HEK293 (cell line): ENCODE measurements at regions not wholly inside any gene's neighbourhood (a gene's known extent, or its start where the extent isn't known, plus 50 kb on each side); places are given as distances from the start of the nearest gene placed in this dataset.

ENCODE experiments used
- CTCF ChIA-PET: fragments of 350-600 bp; formaldehyde crosslinking; extraction: SDS; loops from one replicate; lab custom pipeline; 2021; ENCODE audit warnings: antibody characterized with exemption; lab: Yijun Ruan, JAX
- POLR2A ChIA-PET: fragments of 300-600 bp; formaldehyde crosslinking; extraction: SDS; loops from one replicate; lab custom pipeline; 2020; ENCODE audit warnings: antibody characterized with exemption, inconsistent platforms; lab: Yijun Ruan, JAX
- H3K27ac ChIP-seq: fragments of 200-500 bp; sonication (Bioruptor generic); 2 replicates; pipeline ENCODE4 v1.5.1; 2014; ENCODE audit warnings: low read depth, low read length, control low read depth, inconsistent platforms; ENCODE audit errors: extremely low read depth
- H3K36me3 ChIP-seq, 2 experiments: fragments of 200-500 bp in 1 of 2; sonication (Bioruptor generic) in 1 of 2; 1 replicate in 1 of 2; 2 replicates in 1 of 2; pipeline ENCODE4 v1.5.1; 2014 to 2017; ENCODE audit warnings: inconsistent platforms in 2 of 2, low read length in 2 of 2; ENCODE audit not compliant: control insufficient read depth in 2 of 2, insufficient read depth in 1 of 2
- H3K4me1 ChIP-seq: fragments of 200-500 bp; sonication (Bioruptor generic); 2 replicates; pipeline ENCODE4 v1.5.1; 2014; ENCODE audit warnings: mild to moderate bottlenecking, low read length, inconsistent platforms; ENCODE audit not compliant: control insufficient read depth, insufficient read depth
- H3K4me3 ChIP-seq: 2 replicates; pipeline ENCODE4 v1.5.1; 2011; ENCODE audit warnings: low read depth, mild to moderate bottlenecking, control low read depth, low read length, moderate library complexity
- H3K9me3 ChIP-seq: fragments of 200-500 bp; sonication (Bioruptor generic); 2 replicates; pipeline ENCODE4 v1.5.1; 2014; ENCODE audit warnings: low read depth, low read length, inconsistent platforms; ENCODE audit not compliant: control insufficient read depth, insufficient read depth
- GLI4 ChIP-seq: fragments of 450-650 bp; formaldehyde crosslinking; IDR thresholded peaks from 2 replicates; pipeline ENCODE4 v1.5.1; 2016; ENCODE audit warnings: missing biosample characterization, missing genetic modification characterization
- HOXD13 ChIP-seq: sonication (generic); formaldehyde crosslinking; IDR thresholded peaks from 2 replicates; pipeline ENCODE4 v1.8.0; 2022; ENCODE audit warnings: missing genetic modification reagents, borderline replicate concordance
- OVOL3 ChIP-seq: fragments of 450-650 bp; formaldehyde crosslinking; IDR thresholded peaks from 2 replicates; pipeline ENCODE4 v1.5.1; 2016; ENCODE audit warnings: missing biosample characterization, missing genetic modification characterization
- YY1 ChIP-seq: fragments of 450-650 bp; formaldehyde crosslinking; IDR thresholded peaks from 2 replicates; pipeline ENCODE4 v1.5.1; 2018; ENCODE audit warnings: missing biosample characterization, missing genetic modification characterization
- ZBTB17 ChIP-seq: fragments of 450-650 bp; formaldehyde crosslinking; IDR thresholded peaks from 2 replicates; pipeline ENCODE4 v1.5.1; 2016; ENCODE audit warnings: missing biosample characterization, missing genetic modification characterization
- ZBTB6 ChIP-seq: fragments of 450-650 bp; formaldehyde crosslinking; IDR thresholded peaks from 2 replicates; pipeline ENCODE4 v1.5.1; 2017; ENCODE audit warnings: missing biosample characterization, missing genetic modification characterization
- ZBTB7A ChIP-seq: fragments of 450-650 bp; formaldehyde crosslinking; IDR thresholded peaks from 2 replicates; pipeline ENCODE4 v1.5.1; 2016; ENCODE audit warnings: low read depth, missing biosample characterization, missing genetic modification characterization
- ZEB2 ChIP-seq: fragments of 450-650 bp; formaldehyde crosslinking; IDR thresholded peaks from 2 replicates; pipeline ENCODE4 v1.5.1; 2016; ENCODE audit warnings: missing biosample characterization, missing genetic modification characterization
- ZNF112 ChIP-seq: fragments of 450-650 bp; formaldehyde crosslinking; IDR thresholded peaks from 2 replicates; pipeline ENCODE4 v1.5.0; 2017; ENCODE audit warnings: missing biosample characterization, missing genetic modification characterization
- ZNF132 ChIP-seq: fragments of 450-650 bp; formaldehyde crosslinking; IDR thresholded peaks from 2 replicates; pipeline ENCODE4 v1.5.1; 2017; ENCODE audit warnings: missing biosample characterization, missing genetic modification characterization, borderline replicate concordance
- ZNF174 ChIP-seq: fragments of 450-650 bp; formaldehyde crosslinking; IDR thresholded peaks from 2 replicates; pipeline ENCODE4 v1.5.0; 2017; ENCODE audit warnings: missing biosample characterization, mild to moderate bottlenecking, missing genetic modification characterization
- ZNF184 ChIP-seq: fragments of 450-650 bp; IDR thresholded peaks from 2 replicates; pipeline ENCODE4 v1.5.1; 2018; ENCODE audit warnings: missing biosample characterization, mild to moderate bottlenecking, missing genetic modification characterization
- ZNF221 ChIP-seq: fragments of 450-650 bp; formaldehyde crosslinking; IDR thresholded peaks from 2 replicates; pipeline ENCODE4 v1.5.1; 2017; ENCODE audit warnings: missing biosample characterization, missing genetic modification characterization, borderline replicate concordance
- ZNF23 ChIP-seq: fragments of 450-650 bp; formaldehyde crosslinking; IDR thresholded peaks from 2 replicates; pipeline ENCODE4 v1.5.1; 2016; ENCODE audit warnings: missing biosample characterization, missing genetic modification characterization, borderline replicate concordance
- ZNF292 ChIP-seq: fragments of 450-650 bp; formaldehyde crosslinking; IDR thresholded peaks from 2 replicates; pipeline ENCODE4 v1.5.1; 2016; ENCODE audit warnings: low read depth, missing biosample characterization, missing genetic modification characterization, borderline replicate concordance
- ZNF311 ChIP-seq: fragments of 450-650 bp; formaldehyde crosslinking; IDR thresholded peaks from 2 replicates; pipeline ENCODE4 v1.5.1; 2017; ENCODE audit warnings: missing biosample characterization, missing genetic modification characterization, borderline replicate concordance
- ZNF354C ChIP-seq: fragments of 450-650 bp; formaldehyde crosslinking; IDR thresholded peaks from 2 replicates; pipeline ENCODE4 v1.5.1; 2016; ENCODE audit warnings: missing biosample characterization, missing genetic modification characterization, low read depth, borderline replicate concordance
- ZNF37A ChIP-seq: fragments of 450-650 bp; IDR thresholded peaks from 2 replicates; pipeline ENCODE4 v1.5.1; 2018; ENCODE audit warnings: missing biosample characterization, missing genetic modification characterization
- ZNF513 ChIP-seq: fragments of 450-650 bp; IDR thresholded peaks from 2 replicates; pipeline ENCODE4 v1.5.1; 2018; ENCODE audit warnings: missing biosample characterization, missing genetic modification characterization
- ZNF530 ChIP-seq: fragments of 450-650 bp; formaldehyde crosslinking; IDR thresholded peaks from 2 replicates; pipeline ENCODE4 v1.5.1; 2016; ENCODE audit warnings: low read depth, missing biosample characterization, missing genetic modification characterization
- ZNF548 ChIP-seq: fragments of 450-650 bp; formaldehyde crosslinking; IDR thresholded peaks from 2 replicates; pipeline ENCODE4 v1.5.1; 2016; ENCODE audit warnings: missing biosample characterization, missing genetic modification characterization
- ZNF610 ChIP-seq: fragments of 450-650 bp; formaldehyde crosslinking; IDR thresholded peaks from 2 replicates; pipeline ENCODE4 v1.5.1; 2016; ENCODE audit warnings: missing biosample characterization, missing genetic modification characterization, borderline replicate concordance
- ZNF639 ChIP-seq: fragments of 450-650 bp; formaldehyde crosslinking; IDR thresholded peaks from 2 replicates; pipeline ENCODE4 v1.5.1; 2016; ENCODE audit warnings: missing biosample characterization, missing genetic modification characterization
- ZNF768 ChIP-seq: fragments of 450-650 bp; formaldehyde crosslinking; IDR thresholded peaks from 2 replicates; pipeline ENCODE4 v1.5.1; 2018; ENCODE audit warnings: missing biosample characterization, mild to moderate bottlenecking, missing genetic modification characterization
- ZSCAN18 ChIP-seq: fragments of 450-650 bp; formaldehyde crosslinking; IDR thresholded peaks from 2 replicates; pipeline ENCODE4 v1.5.1; 2016; ENCODE audit warnings: missing biosample characterization, missing genetic modification characterization

GRCh38 chr3:107221856-107222255 lies 155.4 kb upstream of the CCDC54 start:
- Histone ChIP-seq H3K9me3 (no peaks in the 10 kb centered on the region), H3K36me3 (no peaks in the 10 kb centered on the region), H3K4me1 (no peaks in the 10 kb centered on the region), H3K27ac (no peak overlapping the region), H3K4me3 (no peak overlapping the region)
- TF ChIP-seq ZNF23 (tag by site-specific recombination) (no peak), ZNF132 (tag by site-specific recombination) (no peak), ZNF311 (tag by site-specific recombination) (no peak), OVOL3 (tag by site-specific recombination) (no peak), YY1 (no peak), HOXD13 (no peak), GLI4 (tag by site-specific recombination) (no peak), ZNF37A (no peak), ZNF513 (no peak), ZNF221 (tag by site-specific recombination) (no peak), ZEB2 (tag by site-specific recombination) (no peak), ZBTB7A (tag by site-specific recombination) (no peak), ZNF610 (tag by site-specific recombination) (no peak), ZNF548 (no peak), ZNF184 (no peak), ZNF174 (no peak), ZNF530 (tag by site-specific recombination) (no peak), ZNF354C (tag by site-specific recombination) (no peak)
- ChIA-PET CTCF (interaction anchor here (0.8 to 0.9 kb wide), 2 partner anchors 19 to 209 kb away, joined by 3 read pairs; no protein-coding TSS in a partner anchor), POLR2A (no interaction called here)

- H3K9me3 ChIP-seq = no peaks in the 10 kb centered on the region
- no peak overlapping the region for H3K27ac ChIP-seq
- no peak for TF ChIP-seq ZNF112 (tag by site-specific recombination)
- no peak for TF ChIP-seq ZNF768
- no peak for TF ChIP-seq ZBTB17 (tag by site-specific recombination)
- no peak for TF ChIP-seq ZNF292 (tag by site-specific recombination)
- no peak for TF ChIP-seq ZSCAN18
- TF ChIP-seq ZBTB6 (tag by site-specific recombination) = no peak
- TF ChIP-seq ZNF639 (tag by site-specific recombination) = no peak
- no peak overlapping the region for H3K4me3 ChIP-seq
- no peaks in the 10 kb centered on the region for H3K36me3 ChIP-seq
- no peaks in the 10 kb centered on the region for H3K4me1 ChIP-seq
- ChIA-PET POLR2A (no interaction called here), CTCF (interaction anchor here (0.8 kb wide), 1 partner anchor 208 kb away, joined by 3 read pairs; no protein-coding TSS in a partner anchor)
Observed at GRCh38 chr3:107222907-107223306, 154.3 kb upstream of the CCDC54 start.
